ENCODE measurements at regions not wholly inside any gene's neighbourhood (a gene's known extent, or its start where the extent isn't known, plus 50 kb on each side); places are given as distances from the start of the nearest gene placed in this dataset.

DNA sequence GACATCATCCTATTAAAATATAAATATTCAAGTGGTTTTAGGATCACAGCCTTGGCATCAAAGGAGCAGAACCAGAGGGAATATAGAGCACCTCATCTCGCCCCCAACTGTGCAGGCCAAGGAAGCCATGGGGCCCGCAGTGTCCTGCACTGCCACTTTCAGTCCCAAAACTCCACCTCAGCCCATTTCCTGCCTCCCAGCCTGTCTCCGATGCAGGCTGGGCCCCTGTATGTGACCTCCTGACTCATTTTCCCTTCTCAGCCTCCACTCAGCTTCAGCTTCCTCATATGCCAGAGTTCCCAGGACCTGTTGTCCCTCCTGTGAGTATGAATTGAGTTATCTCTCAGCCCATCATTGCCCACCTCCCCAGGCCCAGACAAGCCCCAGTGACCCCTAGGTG lies 72.9 kb upstream of the GLI2 start:
- TF ChIP-seq CBX8 (IDR thresholded peaks at IDR 0.05; ENCODE audit: borderline replicate concordance, low read depth, low read length) (no peak), POLR2A (IDR thresholded peaks at IDR 0.05; ENCODE audit: control extremely low read depth in 1 of 2, low read depth in 2 of 2, low read length in 2 of 2) (no peak), ZNF274 (IDR thresholded peaks at IDR 0.05; ENCODE audit: borderline replicate concordance, extremely low read depth, low read length) (no peak), EZH2 (IDR thresholded peaks at IDR 0.05; ENCODE audit: low read depth, low read length, severe bottlenecking) (no peak)
- TF ChIP-seq, protein P1, sequence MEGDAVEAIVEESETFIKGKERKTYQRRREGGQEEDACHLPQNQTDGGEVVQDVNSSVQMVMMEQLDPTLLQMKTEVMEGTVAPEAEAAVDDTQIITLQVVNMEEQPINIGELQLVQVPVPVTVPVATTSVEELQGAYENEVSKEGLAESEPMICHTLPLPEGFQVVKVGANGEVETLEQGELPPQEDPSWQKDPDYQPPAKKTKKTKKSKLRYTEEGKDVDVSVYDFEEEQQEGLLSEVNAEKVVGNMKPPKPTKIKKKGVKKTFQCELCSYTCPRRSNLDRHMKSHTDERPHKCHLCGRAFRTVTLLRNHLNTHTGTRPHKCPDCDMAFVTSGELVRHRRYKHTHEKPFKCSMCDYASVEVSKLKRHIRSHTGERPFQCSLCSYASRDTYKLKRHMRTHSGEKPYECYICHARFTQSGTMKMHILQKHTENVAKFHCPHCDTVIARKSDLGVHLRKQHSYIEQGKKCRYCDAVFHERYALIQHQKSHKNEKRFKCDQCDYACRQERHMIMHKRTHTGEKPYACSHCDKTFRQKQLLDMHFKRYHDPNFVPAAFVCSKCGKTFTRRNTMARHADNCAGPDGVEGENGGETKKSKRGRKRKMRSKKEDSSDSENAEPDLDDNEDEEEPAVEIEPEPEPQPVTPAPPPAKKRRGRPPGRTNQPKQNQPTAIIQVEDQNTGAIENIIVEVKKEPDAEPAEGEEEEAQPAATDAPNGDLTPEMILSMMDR (IDR thresholded peaks at IDR 0.05; ENCODE audit: control extremely low read depth in 1 of 3, insufficient read depth in 1 of 3, low read depth in 1 of 3, low read length in 3 of 3): no peak
